ENCODE measurements at regions not wholly inside any gene's neighbourhood (a gene's known extent, or its start where the extent isn't known, plus 50 kb on each side); places are given as distances from the start of the nearest gene placed in this dataset.

DNA sequence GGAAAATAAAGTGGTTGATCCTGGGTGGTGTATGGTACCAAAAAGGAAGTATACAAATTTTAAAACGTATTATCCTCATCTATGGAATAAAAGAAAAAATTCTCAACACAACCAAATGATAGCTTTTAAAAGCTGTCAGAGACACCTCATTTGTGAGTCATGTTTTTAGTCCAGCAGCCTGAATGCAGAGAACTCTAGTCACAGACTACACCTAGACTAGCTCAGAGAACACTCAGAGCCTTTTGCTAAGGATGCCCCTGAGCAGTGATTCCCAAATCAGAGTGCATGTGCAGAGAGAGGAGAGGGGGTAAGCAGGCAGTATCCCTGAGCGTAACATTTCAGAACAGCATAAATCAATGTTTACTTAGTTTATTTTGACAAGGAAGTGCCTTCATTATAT lies 809.3 kb downstream of the HACE1 start:
- TF ChIP-seq TCF12 (IDR thresholded peaks at IDR 0.05; ENCODE audit: low read depth) = no peak
- TF ChIP-seq, protein P1, sequence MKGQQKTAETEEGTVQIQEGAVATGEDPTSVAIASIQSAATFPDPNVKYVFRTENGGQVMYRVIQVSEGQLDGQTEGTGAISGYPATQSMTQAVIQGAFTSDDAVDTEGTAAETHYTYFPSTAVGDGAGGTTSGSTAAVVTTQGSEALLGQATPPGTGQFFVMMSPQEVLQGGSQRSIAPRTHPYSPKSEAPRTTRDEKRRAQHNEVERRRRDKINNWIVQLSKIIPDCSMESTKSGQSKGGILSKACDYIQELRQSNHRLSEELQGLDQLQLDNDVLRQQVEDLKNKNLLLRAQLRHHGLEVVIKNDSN (IDR thresholded peaks at IDR 0.05) = no peak
- TF ChIP-seq TEAD4 (IDR thresholded peaks at IDR 0.05) = no peak
- no peak for TF ChIP-seq EGR1 (IDR thresholded peaks at IDR 0.05)
- TF ChIP-seq TAF1 (IDR thresholded peaks at IDR 0.05; ENCODE audit: low read depth) = no peak
- TF ChIP-seq, protein P2, sequence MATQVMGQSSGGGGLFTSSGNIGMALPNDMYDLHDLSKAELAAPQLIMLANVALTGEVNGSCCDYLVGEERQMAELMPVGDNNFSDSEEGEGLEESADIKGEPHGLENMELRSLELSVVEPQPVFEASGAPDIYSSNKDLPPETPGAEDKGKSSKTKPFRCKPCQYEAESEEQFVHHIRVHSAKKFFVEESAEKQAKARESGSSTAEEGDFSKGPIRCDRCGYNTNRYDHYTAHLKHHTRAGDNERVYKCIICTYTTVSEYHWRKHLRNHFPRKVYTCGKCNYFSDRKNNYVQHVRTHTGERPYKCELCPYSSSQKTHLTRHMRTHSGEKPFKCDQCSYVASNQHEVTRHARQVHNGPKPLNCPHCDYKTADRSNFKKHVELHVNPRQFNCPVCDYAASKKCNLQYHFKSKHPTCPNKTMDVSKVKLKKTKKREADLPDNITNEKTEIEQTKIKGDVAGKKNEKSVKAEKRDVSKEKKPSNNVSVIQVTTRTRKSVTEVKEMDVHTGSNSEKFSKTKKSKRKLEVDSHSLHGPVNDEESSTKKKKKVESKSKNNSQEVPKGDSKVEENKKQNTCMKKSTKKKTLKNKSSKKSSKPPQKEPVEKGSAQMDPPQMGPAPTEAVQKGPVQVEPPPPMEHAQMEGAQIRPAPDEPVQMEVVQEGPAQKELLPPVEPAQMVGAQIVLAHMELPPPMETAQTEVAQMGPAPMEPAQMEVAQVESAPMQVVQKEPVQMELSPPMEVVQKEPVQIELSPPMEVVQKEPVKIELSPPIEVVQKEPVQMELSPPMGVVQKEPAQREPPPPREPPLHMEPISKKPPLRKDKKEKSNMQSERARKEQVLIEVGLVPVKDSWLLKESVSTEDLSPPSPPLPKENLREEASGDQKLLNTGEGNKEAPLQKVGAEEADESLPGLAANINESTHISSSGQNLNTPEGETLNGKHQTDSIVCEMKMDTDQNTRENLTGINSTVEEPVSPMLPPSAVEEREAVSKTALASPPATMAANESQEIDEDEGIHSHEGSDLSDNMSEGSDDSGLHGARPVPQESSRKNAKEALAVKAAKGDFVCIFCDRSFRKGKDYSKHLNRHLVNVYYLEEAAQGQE (IDR thresholded peaks at IDR 0.05; ENCODE audit: low read depth) = no peak
- TF ChIP-seq, protein P3, sequence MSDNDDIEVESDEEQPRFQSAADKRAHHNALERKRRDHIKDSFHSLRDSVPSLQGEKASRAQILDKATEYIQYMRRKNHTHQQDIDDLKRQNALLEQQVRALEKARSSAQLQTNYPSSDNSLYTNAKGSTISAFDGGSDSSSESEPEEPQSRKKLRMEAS (IDR thresholded peaks at IDR 0.05) = no peak
- TF ChIP-seq YY1 (IDR thresholded peaks at IDR 0.05; ENCODE audit: low read depth) = no peak
- TF ChIP-seq EP300 (IDR thresholded peaks at IDR 0.05; ENCODE audit: borderline replicate concordance) = no peak
- TF ChIP-seq CEBPB (IDR thresholded peaks at IDR 0.05) = no peak

DNA sequence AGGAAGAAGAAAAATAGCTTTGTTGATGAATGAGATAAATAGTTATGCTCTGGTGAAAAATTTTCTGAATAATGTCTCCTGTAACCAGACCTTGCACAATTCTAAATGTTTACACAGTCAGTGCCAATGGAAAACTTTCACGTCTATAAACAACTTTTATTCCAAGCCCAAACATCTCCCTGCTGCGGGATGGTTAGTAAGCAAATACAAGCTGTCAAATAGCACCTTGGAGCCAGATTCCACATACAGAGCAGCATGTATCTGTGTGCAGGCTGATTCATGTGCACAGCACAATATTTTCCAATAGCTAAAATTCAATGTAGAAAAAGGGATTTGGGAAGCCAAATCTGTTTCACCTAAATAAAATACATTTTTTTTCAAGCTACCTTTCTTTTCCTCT lies 813.3 kb downstream of the HACE1 start:
- TF ChIP-seq CEBPB (IDR thresholded peaks at IDR 0.05) = no peak
- no peak for TF ChIP-seq EGR1 (IDR thresholded peaks at IDR 0.05)
- no peak for TF ChIP-seq TEAD4 (IDR thresholded peaks at IDR 0.05)
- no peak for TF ChIP-seq RAD21 (IDR thresholded peaks at IDR 0.05; ENCODE audit: low read depth)
- TF ChIP-seq, protein P1 (IDR thresholded peaks at IDR 0.05) = no peak
- TF ChIP-seq YY1 (IDR thresholded peaks at IDR 0.05; ENCODE audit: low read depth) = no peak
- TF ChIP-seq, protein P3 (IDR thresholded peaks at IDR 0.05) = no peak
- no peak for TF ChIP-seq EP300 (IDR thresholded peaks at IDR 0.05; ENCODE audit: borderline replicate concordance)

DNA sequence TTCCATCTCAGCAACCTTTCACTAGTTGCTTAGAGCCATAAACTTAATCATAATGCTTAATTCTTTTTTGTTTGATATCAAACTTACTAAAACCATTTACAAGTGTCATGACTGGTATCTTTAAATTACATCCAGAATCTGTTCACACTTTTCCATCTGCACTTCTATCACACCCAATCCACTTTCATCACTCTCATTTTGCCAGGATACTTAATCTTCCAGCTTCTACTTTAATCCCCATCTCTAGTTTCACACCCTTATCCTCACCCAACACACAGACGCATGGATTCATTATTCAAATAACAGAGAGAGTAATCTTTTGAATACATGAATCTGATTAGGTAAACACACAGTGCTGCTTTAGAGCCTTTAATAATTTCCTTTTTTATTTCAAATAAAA lies 828.4 kb downstream of the HACE1 start:
- TF ChIP-seq CREB1 (IDR thresholded peaks at IDR 0.05; ENCODE audit: low read depth) (no peak), EP300 (IDR thresholded peaks at IDR 0.05; ENCODE audit: borderline replicate concordance) (no peak), TEAD4 (IDR thresholded peaks at IDR 0.05) (no peak), EGR1 (IDR thresholded peaks at IDR 0.05) (no peak), TAF1 (IDR thresholded peaks at IDR 0.05; ENCODE audit: low read depth) (no peak), YY1 (IDR thresholded peaks at IDR 0.05; ENCODE audit: low read depth) (no peak), TCF12 (IDR thresholded peaks at IDR 0.05; ENCODE audit: low read depth) (no peak), FOXM1 (IDR thresholded peaks at IDR 0.05; ENCODE audit: borderline replicate concordance, low read depth) (no peak), CEBPB (IDR thresholded peaks at IDR 0.05) (no peak), ZBTB7A (IDR thresholded peaks at IDR 0.05; ENCODE audit: low read depth) (no peak), NFIC (IDR thresholded peaks at IDR 0.05) (no peak)
- TF ChIP-seq, protein P1 (IDR thresholded peaks at IDR 0.05) = no peak
- TF ChIP-seq, protein P3 (IDR thresholded peaks at IDR 0.05) = no peak
- TF ChIP-seq, protein P2 (IDR thresholded peaks at IDR 0.05; ENCODE audit: low read depth) = no peak

DNA sequence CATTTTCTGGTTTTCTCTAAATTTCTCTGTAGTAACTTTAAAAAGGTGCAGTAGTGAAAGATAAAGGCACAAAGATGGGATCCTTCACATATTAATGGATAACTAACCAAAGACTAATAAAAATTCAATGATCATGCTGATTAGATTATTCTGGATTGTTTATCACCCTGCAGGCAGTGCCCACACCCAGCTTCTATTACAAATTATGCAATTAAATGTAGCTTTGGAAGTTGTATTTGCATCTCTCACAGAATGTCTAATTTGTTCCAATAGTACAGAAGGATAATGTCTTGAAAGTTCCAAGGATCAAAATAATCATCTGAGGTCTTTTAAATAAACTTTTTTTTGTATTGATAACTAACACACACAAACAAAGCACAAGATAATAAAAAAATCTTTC lies 837.6 kb downstream of the HACE1 start:
- TF ChIP-seq TEAD4 (IDR thresholded peaks at IDR 0.05) = no peak
- TF ChIP-seq FOXM1 (IDR thresholded peaks at IDR 0.05; ENCODE audit: borderline replicate concordance, low read depth) = no peak
- TF ChIP-seq, protein P2 (IDR thresholded peaks at IDR 0.05; ENCODE audit: low read depth) = no peak
- TF ChIP-seq EGR1 (IDR thresholded peaks at IDR 0.05) = no peak
- TF ChIP-seq NFIC (IDR thresholded peaks at IDR 0.05) = no peak
- no peak for TF ChIP-seq CEBPB (IDR thresholded peaks at IDR 0.05)
- TF ChIP-seq RAD21 (IDR thresholded peaks at IDR 0.05; ENCODE audit: low read depth) = no peak
- TF ChIP-seq, protein P3 (IDR thresholded peaks at IDR 0.05) = no peak
- TF ChIP-seq, protein P1 (IDR thresholded peaks at IDR 0.05) = no peak
- no peak for TF ChIP-seq CREB1 (IDR thresholded peaks at IDR 0.05; ENCODE audit: low read depth)
- no peak for TF ChIP-seq TAF1 (IDR thresholded peaks at IDR 0.05; ENCODE audit: low read depth)
- TF ChIP-seq EP300 (IDR thresholded peaks at IDR 0.05; ENCODE audit: borderline replicate concordance) = no peak
- TF ChIP-seq YY1 (IDR thresholded peaks at IDR 0.05; ENCODE audit: low read depth) = no peak
- TF ChIP-seq TCF12 (IDR thresholded peaks at IDR 0.05; ENCODE audit: low read depth) = no peak
- no peak for TF ChIP-seq ZBTB7A (IDR thresholded peaks at IDR 0.05; ENCODE audit: low read depth)

Measured in Ishikawa (cell line).